HG03565 (cell line): ENCODE measurements at regions not wholly inside any gene's neighbourhood (a gene's known extent, or its start where the extent isn't known, plus 50 kb on each side); places are given as distances from the start of the nearest gene placed in this dataset.
"Not testable (repeated sequence)": the region's sequence is repeated elsewhere in the genome, so short reads cannot be mapped to it uniquely, and the experiment has no call there.

ENCODE experiments used
- ATAC-seq: cut with Tn5 transposase; IDR thresholded peaks from one replicate; pipeline ENCODE4 v1.9.1; 2021; ENCODE audit warnings: mild to moderate bottlenecking, moderate library complexity; ENCODE audit not compliant: unreplicated experiment

DNA sequence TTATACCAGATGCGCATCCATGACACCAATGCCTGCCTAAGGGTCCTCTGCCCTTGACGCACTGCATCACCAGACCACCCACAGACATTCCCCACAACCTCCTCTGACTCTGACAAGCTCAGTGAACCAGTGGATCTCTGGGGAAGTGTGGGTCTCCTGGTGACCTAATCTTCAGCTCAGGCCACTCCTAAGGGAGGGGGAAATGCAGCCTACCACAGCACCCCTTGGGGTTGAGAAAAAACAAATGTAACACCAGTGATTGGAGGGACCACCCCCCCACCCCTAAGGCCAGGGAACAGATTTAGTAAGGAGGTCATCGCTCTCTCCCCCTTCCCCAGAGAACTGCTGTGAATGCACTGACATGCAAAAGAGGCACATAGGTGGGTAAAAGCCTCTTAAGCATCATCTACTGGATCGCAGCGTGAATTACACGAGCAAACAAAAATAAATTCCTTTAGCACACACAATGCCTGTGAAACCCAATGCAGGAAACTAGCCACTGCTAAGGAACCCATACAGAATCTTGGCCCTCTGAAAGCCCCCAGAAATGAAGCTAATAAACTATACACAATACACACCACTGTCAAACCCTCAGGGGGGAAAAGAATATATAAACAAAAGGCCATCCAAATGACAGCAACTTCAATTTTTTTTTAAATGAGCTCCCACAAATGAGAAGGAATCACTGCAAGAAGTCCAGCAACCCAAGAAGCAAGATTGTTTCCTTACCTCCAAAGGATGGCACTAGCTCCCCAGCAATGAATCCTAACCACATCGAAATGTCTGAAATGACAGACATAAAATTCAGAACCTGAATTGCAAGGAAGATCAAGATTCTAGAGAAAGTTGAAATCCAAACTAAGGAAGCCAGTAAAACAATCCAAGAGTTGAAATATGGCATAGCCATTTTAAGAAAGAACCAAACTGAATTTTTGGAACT is 513.7 kb upstream of the PTGER4 start:
- no peak for ATAC-seq

GRCh38 chr5:40165106-40165788 is 514.5 kb upstream of the PTGER4 start:
- ATAC-seq = no peak

DNA sequence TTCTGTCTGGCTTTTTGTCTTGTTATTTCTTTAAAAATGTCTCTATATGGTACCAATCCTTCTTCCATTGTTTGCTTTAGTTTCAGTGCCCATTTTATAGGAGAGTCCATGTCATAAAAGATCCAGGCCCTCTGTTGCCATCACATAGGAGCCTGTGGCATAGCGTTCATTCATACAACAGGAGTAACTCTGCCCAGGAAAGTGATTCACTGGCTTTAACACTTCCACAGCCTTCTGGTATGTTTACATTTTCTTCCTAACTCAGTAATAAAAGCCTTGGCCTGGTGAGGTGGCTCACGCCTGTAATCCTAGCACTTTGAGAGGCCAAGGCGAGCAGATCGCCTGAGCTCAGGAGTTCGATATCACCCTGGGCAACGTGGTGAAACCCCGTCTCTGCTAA is 519.3 kb upstream of the PTGER4 start:
- no peak for ATAC-seq

DNA sequence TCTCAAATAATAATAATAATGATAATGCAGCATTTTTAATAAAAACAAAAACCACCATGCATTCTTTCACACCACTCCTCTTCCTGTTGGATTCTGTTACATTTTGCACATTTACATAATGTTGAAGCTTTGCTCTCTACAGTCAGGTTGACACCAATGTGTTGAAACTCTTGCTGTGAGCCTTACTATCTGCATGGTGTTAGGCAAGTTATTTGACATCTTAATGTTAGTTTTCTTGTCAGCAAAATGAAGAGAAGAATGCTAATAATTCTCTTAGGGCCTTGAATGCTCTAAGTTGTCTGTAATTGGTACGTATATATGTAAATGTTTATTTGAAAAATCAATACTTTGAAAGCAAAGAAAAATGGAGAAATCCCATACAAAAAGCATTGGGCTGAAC is 525.5 kb upstream of the PTGER4 start:
- ATAC-seq = no peak

GRCh38 chr5:40150896-40151295 is 528.8 kb upstream of the PTGER4 start:
- no peak for ATAC-seq

- ATAC-seq = no peak
Measured at GRCh38 chr5:40141896-40142295, 537.8 kb upstream of the PTGER4 start.

GRCh38 chr5:40141418-40141817 is 538.3 kb upstream of the PTGER4 start:
- ATAC-seq = no peak

DNA sequence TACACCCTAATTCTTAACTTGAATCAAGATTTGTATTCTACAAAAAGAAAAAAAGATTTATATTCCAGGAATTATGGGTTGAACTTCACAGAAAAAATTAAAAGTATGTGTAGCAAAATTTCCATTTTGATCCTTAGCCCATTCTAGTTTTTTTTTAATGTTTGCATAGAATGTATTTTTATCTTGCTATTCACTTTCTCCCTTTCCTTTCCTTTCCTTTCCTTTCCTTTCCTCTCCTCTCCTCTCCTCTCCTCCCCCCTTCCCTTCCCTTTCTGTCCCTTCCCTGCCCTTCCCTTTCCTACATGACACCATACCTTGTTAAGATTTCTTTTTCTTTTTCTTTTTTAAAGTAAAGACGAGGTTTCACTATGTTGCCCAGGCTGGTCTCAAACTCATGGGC is 542.5 kb upstream of the PTGER4 start:
- ATAC-seq = no peak

GRCh38 chr5:40134883-40135520 is 544.7 kb upstream of the PTGER4 start:
- no peak for ATAC-seq

GRCh38 chr5:40124367-40124766 is 555.3 kb upstream of the PTGER4 start:
- ATAC-seq = no peak

DNA sequence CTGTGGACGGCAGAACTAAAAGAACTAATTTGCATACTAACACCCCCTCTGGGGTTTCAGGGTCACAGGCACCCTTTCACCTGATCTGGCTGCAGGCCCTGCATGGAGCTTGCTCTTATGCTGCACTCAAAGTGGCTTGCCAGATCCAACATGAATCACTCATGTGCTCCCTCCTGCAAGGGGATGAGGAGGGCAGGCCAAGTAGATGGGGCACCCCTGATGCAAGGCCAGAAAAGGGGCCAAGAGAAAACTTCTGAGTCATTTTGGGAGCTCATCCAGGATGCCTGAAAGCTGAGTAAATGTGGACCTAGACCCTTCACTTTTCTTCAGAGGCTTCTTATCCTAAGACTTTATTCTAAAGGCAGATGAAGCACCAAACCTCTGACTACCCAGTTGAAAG is 558.5 kb upstream of the PTGER4 start:
- ATAC-seq = no peak

GRCh38 chr5:40112875-40113274 is 566.8 kb upstream of the PTGER4 start:
- no peak for ATAC-seq

DNA sequence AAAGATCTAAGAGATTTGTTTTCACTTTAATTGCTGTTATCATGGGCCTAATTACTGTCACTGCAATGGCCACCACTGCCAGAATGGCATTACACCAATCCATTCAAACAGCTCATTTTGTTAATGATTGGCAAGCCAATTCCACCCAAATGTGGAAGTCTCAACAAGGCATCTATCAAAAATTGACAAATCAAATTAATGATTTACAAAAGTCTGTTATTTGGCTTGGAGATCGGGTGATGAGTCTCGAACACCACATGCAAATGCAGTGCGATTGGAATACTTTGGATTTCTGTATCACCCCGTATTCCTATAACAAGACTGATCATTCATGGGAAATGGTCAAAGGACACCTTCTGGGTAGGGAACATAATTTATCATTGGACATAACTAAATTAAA is 568.7 kb upstream of the PTGER4 start:
- not testable (repeated sequence) for ATAC-seq

GRCh38 chr5:40108764-40109390 is 570.8 kb upstream of the PTGER4 start:
- not testable (repeated sequence) for ATAC-seq

- ATAC-seq = not testable (repeated sequence)
Measured at GRCh38 chr5:40107786-40108185, 571.9 kb upstream of the PTGER4 start.

GRCh38 chr5:40106847-40107246 is 572.9 kb upstream of the PTGER4 start:
- no peak for ATAC-seq

DNA sequence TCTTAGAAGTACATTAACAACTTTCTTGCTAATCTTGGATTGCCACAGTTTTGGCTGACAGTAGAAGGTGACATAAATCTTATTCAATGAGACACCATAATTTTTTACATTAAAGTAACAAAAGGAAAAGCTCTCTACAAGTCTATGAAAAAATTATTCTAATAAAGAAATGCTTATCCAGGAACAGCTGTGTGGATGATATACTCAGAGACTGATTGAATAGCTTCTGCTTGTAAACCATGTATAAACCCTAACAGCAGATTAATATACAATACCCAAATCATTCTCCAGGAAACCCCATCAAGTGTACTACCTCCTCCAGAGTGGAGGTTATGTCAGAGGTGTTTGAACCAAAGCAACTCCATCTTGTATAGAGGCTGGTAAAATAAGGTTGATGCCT is 581.4 kb upstream of the PTGER4 start:
- ATAC-seq = no peak

GRCh38 chr5:40093550-40093949 is 586.2 kb upstream of the PTGER4 start:
- ATAC-seq = no peak

- ATAC-seq = no peak
Measured at GRCh38 chr5:40089269-40089668, 590.4 kb upstream of the PTGER4 start.

GRCh38 chr5:40084614-40085013 is 595.1 kb upstream of the PTGER4 start:
- no peak for ATAC-seq

- no peak for ATAC-seq
Measured at GRCh38 chr5:40082313-40082712, 597.4 kb upstream of the PTGER4 start.
